Heart right ventricle (tissue), 16 donors: ENCODE measurements at regions not wholly inside any gene's neighbourhood (a gene's known extent, or its start where the extent isn't known, plus 50 kb on each side); places are given as distances from the start of the nearest gene placed in this dataset.

ENCODE experiments used
- ATAC-seq, 8 donors: fragments of 200-7000 bp; cut with Tn5 transposase; one replicate each; pipeline ENCODE4 v1.9.1; 2020; ENCODE audit warnings: mild to moderate bottlenecking in 8 of 8, moderate library complexity in 8 of 8, moderate number of reproducible peaks in 1 of 8
- DNase-seq, 2 donors: peaks; one replicate each; pipeline ENCODE4 v3.0.0-alpha.2; 2020
- H3K27ac ChIP-seq, 10 donors: fragments of 200-600 bp; sonication (generic) in 2 of 10; one replicate each; pipeline versions ENCODE4 v1.5.0 to v1.8.0; 2020 to 2022; ENCODE audit warnings: mild to moderate bottlenecking in 3 of 10
- H3K27me3 ChIP-seq, 7 donors: fragments of 200-600 bp; one replicate each; pipeline ENCODE4 v1.8.0; 2021 to 2022; ENCODE audit warnings: mild to moderate bottlenecking in 2 of 7
- H3K36me3 ChIP-seq, 9 donors: fragments of 200-600 bp; sonication (generic) in 1 of 9; one replicate each; pipeline versions ENCODE4 v1.5.0 to v1.8.0; 2020 to 2022; ENCODE audit warnings: mild to moderate bottlenecking in 2 of 9
- H3K4me1 ChIP-seq, 9 donors: fragments of 200-600 bp; sonication (generic) in 1 of 9; one replicate each; pipeline versions ENCODE4 v1.5.0 to v1.8.0; 2020 to 2022; ENCODE audit warnings: mild to moderate bottlenecking in 4 of 9
- H3K4me3 ChIP-seq, 10 donors: fragments of 200-600 bp; sonication (generic) in 2 of 10; one replicate each; pipeline versions ENCODE4 v1.5.0 to v1.8.0; 2020 to 2022; ENCODE audit warnings: mild to moderate bottlenecking in 7 of 10, moderate library complexity in 2 of 10
- H3K9me3 ChIP-seq, 11 donors: fragments of 200-600 bp in 10 of 11; sonication (generic) in 2 of 11; one replicate each; pipeline versions ENCODE4 v1.5.0 to v1.8.0; 2013 to 2022; ENCODE audit warnings: mild to moderate bottlenecking in 2 of 11, control low read depth in 1 of 11, moderate library complexity in 1 of 11
- WGBS, 2 donors: extraction: QIAGEN DNeasy Blood & Tissue Kit; methylation state at CpG; one replicate each; pipeline ENCODE4 v1.1.7; 2013; ENCODE audit warnings: inconsistent platforms in 1 of 2; 5-methylcytosine and 5-hydroxymethylcytosine counted together
- intact Hi-C, 10 donors: fragments of 100-400 bp; cut with DNase I; formaldehyde crosslinking; loops; one replicate each; pipeline versions ENCODE4 v1.11.1 to v1.14.2; 2022
- TF ChIP-seq, protein P1 (sequence below), 9 donors: fragments of 200-600 bp; sonication (generic) in 2 of 9; IDR thresholded peaks; one replicate each; pipeline versions ENCODE4 v1.5.0 to v1.8.0; 2021 to 2022; ENCODE audit warnings: antibody characterized with exemption in 9 of 9, mild to moderate bottlenecking in 5 of 9, moderate library complexity in 1 of 9
- donor health status: Arrhythmogenic right ventricular cardiomyopathy.
- donor health status: ischemic (EF 13 %, LVEDD 7.1; RV severe dilation, severe dysfunction).
- donor health status: healthy with polysubstance abuse.
- donor health status: DM: no; HTN: yes; CAD: no.
- donor health status: DM: no; HTN: no; CAD: no.
- donor health status: ischemic (EF 25% LVEDD 6.9; RV normal size, moderate dysfunction).
- donor health status: ischemic (EF 25% LVEDD 5.7; RV mildly dilated, moderate dysfunction).
- donor health status: healthy.
- donor health status: DM: yes; HTN: yes; CAD: no.
- donor health status: Ischemic cardiomyopathy.
- donor health status: ischemic (EF 35%, LVEDD 5.7; RV mildly dilated, moderate dysfunction).
- donor health status: nonischemic (EF 11% LVEDD 7.7; RV severe dilation, severe dysfunction).
- donor health status: DM: yes; HTN: yes; CAD: no.
- donor health status: PGD.
- donor health status: ischemic (EF 29% LVEDD 5.4; RV normal size, mild dysfunction).
- donor health status: nonischemic (EF 23%, LVEDD 6.1; RV moderate dilation, normal function).

DNA sequence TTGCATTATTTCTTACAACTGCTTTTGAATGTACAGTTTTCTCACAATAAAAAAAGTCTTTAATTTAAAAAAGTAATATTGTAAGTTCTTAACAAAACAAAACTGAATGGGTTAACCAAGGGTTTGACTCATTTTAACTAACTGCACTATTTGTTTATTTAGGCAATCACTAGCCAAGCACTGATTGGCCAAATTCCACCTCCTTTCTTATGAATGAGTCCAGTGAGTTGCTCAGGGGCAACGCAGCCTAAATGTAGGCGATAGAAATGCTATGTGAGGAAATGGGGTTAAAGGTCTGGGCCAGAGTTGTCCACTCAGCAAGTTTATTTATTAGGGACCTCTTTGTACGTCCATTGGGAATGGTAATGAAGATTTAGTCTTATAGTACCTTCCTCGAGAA, 89.6 kb upstream of the MAF start:
- Histone ChIP-seq H3K4me1 (no peaks in the 10 kb centered on the region), H3K4me3 (no peak overlapping the region), H3K36me3 (no peaks in the 10 kb centered on the region), H3K27me3 (no peaks in the 10 kb centered on the region), H3K27ac (no peak overlapping the region), H3K9me3 (peaks cover 0 to 33% (median 13%) of the 10 kb centered on the region in 11 donors)
- TF ChIP-seq, protein P1, sequence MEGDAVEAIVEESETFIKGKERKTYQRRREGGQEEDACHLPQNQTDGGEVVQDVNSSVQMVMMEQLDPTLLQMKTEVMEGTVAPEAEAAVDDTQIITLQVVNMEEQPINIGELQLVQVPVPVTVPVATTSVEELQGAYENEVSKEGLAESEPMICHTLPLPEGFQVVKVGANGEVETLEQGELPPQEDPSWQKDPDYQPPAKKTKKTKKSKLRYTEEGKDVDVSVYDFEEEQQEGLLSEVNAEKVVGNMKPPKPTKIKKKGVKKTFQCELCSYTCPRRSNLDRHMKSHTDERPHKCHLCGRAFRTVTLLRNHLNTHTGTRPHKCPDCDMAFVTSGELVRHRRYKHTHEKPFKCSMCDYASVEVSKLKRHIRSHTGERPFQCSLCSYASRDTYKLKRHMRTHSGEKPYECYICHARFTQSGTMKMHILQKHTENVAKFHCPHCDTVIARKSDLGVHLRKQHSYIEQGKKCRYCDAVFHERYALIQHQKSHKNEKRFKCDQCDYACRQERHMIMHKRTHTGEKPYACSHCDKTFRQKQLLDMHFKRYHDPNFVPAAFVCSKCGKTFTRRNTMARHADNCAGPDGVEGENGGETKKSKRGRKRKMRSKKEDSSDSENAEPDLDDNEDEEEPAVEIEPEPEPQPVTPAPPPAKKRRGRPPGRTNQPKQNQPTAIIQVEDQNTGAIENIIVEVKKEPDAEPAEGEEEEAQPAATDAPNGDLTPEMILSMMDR (IDR thresholded peaks at IDR 0.05), result no peak
- ATAC-seq (no peak), DNase-seq (no peak)
- intact Hi-C loops, result no loop called here
- WGBS, 2 donors, result 65 to 67% methylated on average over 4 of the region's 4 CpGs

DNA sequence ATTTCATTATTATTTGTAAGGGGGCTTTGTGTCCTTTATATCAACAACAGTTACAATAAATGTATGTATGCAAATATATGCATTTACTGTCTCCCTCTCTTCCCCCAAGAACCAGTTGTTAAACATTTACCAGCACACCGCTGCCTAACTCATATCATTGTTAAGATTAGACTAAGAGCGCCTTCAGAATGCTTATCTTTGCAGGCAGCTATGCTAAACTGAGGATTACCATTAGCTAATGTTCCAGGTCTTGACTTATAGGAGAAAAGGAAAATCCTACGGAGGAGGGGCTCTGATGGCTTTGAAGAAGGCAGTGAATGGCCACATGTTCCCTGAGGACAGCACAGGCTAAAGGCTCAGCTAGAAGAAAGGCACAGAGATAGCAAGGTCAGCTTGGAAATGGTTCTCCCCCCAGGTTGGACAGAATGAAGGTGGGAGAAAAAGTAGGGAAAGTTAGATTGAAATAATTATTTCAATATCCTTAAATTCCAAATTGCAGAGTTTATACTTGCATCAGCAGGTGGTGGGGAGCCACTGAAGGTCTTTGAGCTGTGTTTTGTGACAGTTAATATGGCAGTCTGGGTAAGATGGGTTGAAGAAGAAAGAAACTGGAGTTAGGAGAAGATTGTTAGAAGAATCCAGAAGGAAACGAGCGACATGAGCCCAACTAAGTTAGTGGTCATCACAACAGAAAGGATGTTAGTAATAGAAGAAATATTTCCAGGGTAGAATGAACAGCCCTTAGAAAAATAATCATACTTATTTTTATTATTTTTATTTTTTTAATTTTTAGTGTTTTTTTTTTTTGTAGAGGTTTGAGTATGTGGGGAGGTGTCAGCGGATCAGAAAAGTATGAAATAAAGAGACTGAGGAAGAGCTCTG, 87.0 kb upstream of the MAF start:
- intact Hi-C loops, result no loop called here
- WGBS, 2 donors, result 78 to 84% methylated on average over 6 of the region's 6 CpGs
- DNase-seq (no peak), ATAC-seq (no peak)
- Histone ChIP-seq H3K36me3 (no peaks in the 10 kb centered on the region), H3K4me3 (no peak overlapping the region), H3K27me3 (no peaks in the 10 kb centered on the region), H3K4me1 (no peaks in the 10 kb centered on the region), H3K9me3 (peaks cover 0 to 9% (median 0%) of the 10 kb centered on the region in 11 donors), H3K27ac (no peak overlapping the region)
- TF ChIP-seq, protein P1 (IDR thresholded peaks at IDR 0.05), result no peak

DNA sequence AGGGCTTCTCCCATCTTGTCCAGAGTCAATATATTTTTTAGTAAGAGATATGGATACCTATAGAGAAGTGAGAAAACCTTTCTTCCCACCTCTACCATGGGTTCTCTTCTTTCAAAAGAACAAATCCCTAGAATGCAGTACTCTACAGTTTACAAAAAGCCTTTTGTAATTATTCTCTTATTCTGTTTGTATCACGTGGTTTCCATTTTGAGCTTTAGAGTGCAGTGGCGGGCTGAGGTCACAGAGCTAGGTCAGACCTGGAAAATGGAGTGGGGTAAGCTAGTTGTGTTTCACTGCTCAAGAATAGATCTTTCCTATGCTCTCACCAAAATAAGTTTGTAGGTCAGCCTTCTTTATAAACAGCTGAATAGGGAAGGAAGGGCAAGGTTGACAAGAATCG, 85.3 kb upstream of the MAF start:
- H3K4me3 ChIP-seq, result no peak overlapping the region
- ATAC-seq, result no peak
- H3K36me3 ChIP-seq, result no peaks in the 10 kb centered on the region
- peaks cover 0 to 7% (median 0%) of the 10 kb centered on the region in 11 donors for H3K9me3 ChIP-seq
- WGBS, 2 donors, result 92 to 97% methylated on average over 3 of the region's 3 CpGs
- TF ChIP-seq, protein P1 (IDR thresholded peaks at IDR 0.05), result no peak
- H3K4me1 ChIP-seq, result no peaks in the 10 kb centered on the region
- intact Hi-C loops, result no loop called here
- H3K27ac ChIP-seq, result no peak overlapping the region
- H3K27me3 ChIP-seq, result no peaks in the 10 kb centered on the region
- DNase-seq, result no peak

DNA sequence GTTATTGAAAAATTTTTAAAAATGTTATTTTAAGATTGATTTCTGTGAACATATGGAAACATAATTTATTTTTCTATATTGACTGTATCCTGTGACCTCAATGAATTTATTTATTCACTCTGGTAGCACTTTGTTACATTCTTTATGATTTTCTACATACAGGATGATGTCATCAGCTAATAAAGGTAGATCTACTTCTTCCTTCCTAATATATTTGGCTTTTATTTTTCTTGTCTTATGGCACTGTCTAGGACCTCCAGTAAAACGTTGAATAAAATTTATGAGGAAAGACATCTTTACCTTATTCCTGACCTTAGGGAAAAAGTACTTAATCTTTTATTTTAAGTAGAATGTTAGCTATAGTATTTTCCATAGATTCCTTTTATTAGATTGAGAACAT, 78.8 kb upstream of the MAF start:
- Histone ChIP-seq H3K4me3 (no peak overlapping the region), H3K27ac (no peak overlapping the region), H3K36me3 (no peaks in the 10 kb centered on the region), H3K9me3 (peaks cover 0 to 11% (median 5%) of the 10 kb centered on the region in 11 donors), H3K4me1 (no peaks in the 10 kb centered on the region), H3K27me3 (no peaks in the 10 kb centered on the region)
- intact Hi-C loops, result no loop called here
- ATAC-seq (no peak), DNase-seq (no peak)
- TF ChIP-seq, protein P1 (IDR thresholded peaks at IDR 0.05), result no peak
- WGBS, 2 donors, result 63 to 68% methylated on average over 1 of the region's 1 CpG
